HG02938 (cell line): ENCODE measurements at regions not wholly inside any gene's neighbourhood (a gene's known extent, or its start where the extent isn't known, plus 50 kb on each side); places are given as distances from the start of the nearest gene placed in this dataset.

Experiments
- ATAC-seq: cut with Tn5 transposase; IDR thresholded peaks from one replicate; pipeline ENCODE4 v1.9.1; 2021; ENCODE audit warnings: mild to moderate bottlenecking, moderate library complexity; ENCODE audit not compliant: unreplicated experiment

- ATAC-seq, result no peak
These were observed 411.1 kb upstream of the LRATD1 start for GRCh38 chr2:14221466-14221865.

- no peak for ATAC-seq
These were observed 408.9 kb upstream of the LRATD1 start for GRCh38 chr2:14223576-14223975.

GRCh38 chr2:14231391-14231898 lies 401.1 kb upstream of the LRATD1 start:
- ATAC-seq, result no peak

GRCh38 chr2:14232217-14232616 lies 400.3 kb upstream of the LRATD1 start:
- no peak for ATAC-seq

- ATAC-seq, result no peak
These were observed 397.6 kb upstream of the LRATD1 start for GRCh38 chr2:14234911-14235310.

GRCh38 chr2:14235667-14236066 lies 396.9 kb upstream of the LRATD1 start:
- ATAC-seq, result no peak

- ATAC-seq, result no peak
These were observed 394.6 kb upstream of the LRATD1 start for GRCh38 chr2:14237902-14238301.

- no peak for ATAC-seq
These were observed 392.9 kb upstream of the LRATD1 start for GRCh38 chr2:14239605-14240004.

- no peak for ATAC-seq
These were observed 391.6 kb upstream of the LRATD1 start for GRCh38 chr2:14240868-14241267.

- no peak for ATAC-seq
These were observed 386.6 kb upstream of the LRATD1 start for GRCh38 chr2:14245901-14246300.

- ATAC-seq, result no peak
These were observed 377.2 kb upstream of the LRATD1 start for GRCh38 chr2:14255135-14255820.

GRCh38 chr2:14256890-14257289 lies 375.6 kb upstream of the LRATD1 start:
- ATAC-seq, result no peak

- ATAC-seq, result no peak
These were observed 374.6 kb upstream of the LRATD1 start for GRCh38 chr2:14257801-14258507.

GRCh38 chr2:14261771-14262170 lies 370.7 kb upstream of the LRATD1 start:
- no peak for ATAC-seq

- no peak for ATAC-seq
These were observed 369.5 kb upstream of the LRATD1 start for GRCh38 chr2:14263053-14263452.

GRCh38 chr2:14270036-14270582 lies 362.4 kb upstream of the LRATD1 start:
- ATAC-seq, result no peak

- ATAC-seq, result no peak
These were observed 360.0 kb upstream of the LRATD1 start for GRCh38 chr2:14272396-14273075.

- ATAC-seq, result no peak
These were observed 358.9 kb upstream of the LRATD1 start for GRCh38 chr2:14273650-14274049.

- ATAC-seq, result no peak
These were observed 348.3 kb upstream of the LRATD1 start for GRCh38 chr2:14284244-14284643.

GRCh38 chr2:14285812-14286211 lies 346.7 kb upstream of the LRATD1 start:
- no peak for ATAC-seq

GRCh38 chr2:14288016-14288415 lies 344.5 kb upstream of the LRATD1 start:
- ATAC-seq, result no peak

- no peak for ATAC-seq
These were observed 339.6 kb upstream of the LRATD1 start for GRCh38 chr2:14292964-14293363.
